ENCODE measurements at regions not wholly inside any gene's neighbourhood (a gene's known extent, or its start where the extent isn't known, plus 50 kb on each side); places are given as distances from the start of the nearest gene placed in this dataset.

DNA sequence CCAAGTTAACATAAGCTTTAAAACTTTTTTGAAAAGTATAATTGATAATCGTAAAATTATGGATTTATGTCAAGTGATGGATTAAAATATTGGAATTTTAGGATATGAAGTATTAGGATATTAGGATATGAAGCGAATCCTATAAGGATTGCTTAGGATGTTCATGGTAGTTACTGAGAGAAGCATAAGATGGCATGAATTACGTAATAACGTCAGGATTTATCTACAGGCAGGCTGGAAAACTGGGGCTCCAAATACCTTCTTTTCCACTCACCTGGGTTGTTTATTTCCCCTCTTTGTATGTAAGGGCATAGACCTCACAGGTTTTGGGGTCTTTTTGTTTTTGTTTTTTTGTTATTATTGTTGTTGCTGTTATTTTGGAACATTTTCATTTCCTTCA, 65.2 kb upstream of the TMEM33 start:
- intact Hi-C loops (cut with micrococcal nuclease), result no loop called here
- H3K4me1 Mint-ChIP-seq (ENCODE audit: low read depth), result peaks cover 7% of the 10 kb centered on the region
- H3K27ac Mint-ChIP-seq, result no peak overlapping the region
- H3K9me3 Mint-ChIP-seq, result no peaks in the 10 kb centered on the region
- DNase-seq (no peak), ATAC-seq (no peak)
- POLR2A ChIA-PET, result no interaction called here
- no peaks in the 10 kb centered on the region for H3K36me3 Mint-ChIP-seq (ENCODE audit: low read depth)
- TF ChIP-seq CTCF (IDR thresholded peaks at IDR 0.05), result no peak
- no peak overlapping the region for H3K4me3 Mint-ChIP-seq
- H3K27me3 Mint-ChIP-seq, result peaks cover 67% of the 10 kb centered on the region
- CTCF ChIA-PET, result interaction anchor here (2.6 kb wide), 1 partner anchor 18 kb away, joined by 13 read pairs; no protein-coding TSS in a partner anchor

DNA sequence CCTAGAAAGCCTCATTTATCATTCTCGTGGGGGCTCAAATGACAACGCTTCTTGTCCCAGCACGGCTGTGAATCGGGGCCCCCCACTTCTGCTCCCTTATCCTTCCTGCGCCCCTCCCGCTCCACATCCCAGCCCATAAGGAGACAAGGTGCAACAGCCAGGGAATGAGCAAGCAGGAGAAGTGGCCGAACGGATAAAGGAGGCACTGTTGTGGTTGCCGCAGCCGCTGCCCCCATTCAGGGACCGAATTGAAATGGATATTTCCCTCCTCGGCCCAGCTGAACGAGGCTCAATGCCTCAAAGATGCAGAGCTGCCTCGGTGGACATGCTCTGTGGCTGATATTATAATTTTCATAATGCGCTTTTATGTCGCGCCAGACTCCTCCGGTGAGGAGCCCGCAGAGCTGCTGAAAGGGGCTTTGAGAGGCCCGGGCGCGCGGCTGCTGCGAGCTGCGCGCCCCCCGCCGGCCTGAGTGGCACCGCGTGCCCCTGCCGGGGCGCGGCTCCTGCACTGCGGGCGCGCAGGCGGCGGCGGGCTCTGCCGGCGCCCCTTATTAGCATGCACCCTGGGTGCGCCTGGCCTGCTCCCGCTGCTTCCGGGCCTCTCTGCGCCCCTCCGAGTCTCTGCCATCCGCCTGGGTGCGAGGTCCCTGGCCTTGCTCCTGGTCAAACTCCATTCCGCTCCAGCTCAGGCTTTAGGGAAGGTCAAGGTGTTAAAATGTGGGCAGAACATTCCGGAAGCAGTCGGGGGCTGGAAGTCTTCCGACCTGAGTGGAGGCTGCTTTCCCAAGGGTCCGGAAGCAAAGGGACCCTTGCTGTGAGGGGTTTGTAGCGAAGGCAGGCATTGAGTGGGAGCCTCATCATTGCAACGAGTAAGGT, 68.2 kb upstream of the TMEM33 start:
- Mint-ChIP-seq H3K9me3 (no peaks in the 10 kb centered on the region), H3K4me3 (no peak overlapping the region), H3K27me3 (peaks cover 61% of the 10 kb centered on the region), H3K4me1 (ENCODE audit: low read depth) (peaks cover 7% of the 10 kb centered on the region), H3K27ac (no peak overlapping the region), H3K36me3 (ENCODE audit: low read depth) (no peaks in the 10 kb centered on the region)
- intact Hi-C loops (cut with micrococcal nuclease), result no loop called here
- CTCF ChIA-PET, result no interaction called here
- TF ChIP-seq CTCF (IDR thresholded peaks at IDR 0.05), result no peak
- ATAC-seq (no peak), DNase-seq (no peak)
- POLR2A ChIA-PET, result no interaction called here

DNA sequence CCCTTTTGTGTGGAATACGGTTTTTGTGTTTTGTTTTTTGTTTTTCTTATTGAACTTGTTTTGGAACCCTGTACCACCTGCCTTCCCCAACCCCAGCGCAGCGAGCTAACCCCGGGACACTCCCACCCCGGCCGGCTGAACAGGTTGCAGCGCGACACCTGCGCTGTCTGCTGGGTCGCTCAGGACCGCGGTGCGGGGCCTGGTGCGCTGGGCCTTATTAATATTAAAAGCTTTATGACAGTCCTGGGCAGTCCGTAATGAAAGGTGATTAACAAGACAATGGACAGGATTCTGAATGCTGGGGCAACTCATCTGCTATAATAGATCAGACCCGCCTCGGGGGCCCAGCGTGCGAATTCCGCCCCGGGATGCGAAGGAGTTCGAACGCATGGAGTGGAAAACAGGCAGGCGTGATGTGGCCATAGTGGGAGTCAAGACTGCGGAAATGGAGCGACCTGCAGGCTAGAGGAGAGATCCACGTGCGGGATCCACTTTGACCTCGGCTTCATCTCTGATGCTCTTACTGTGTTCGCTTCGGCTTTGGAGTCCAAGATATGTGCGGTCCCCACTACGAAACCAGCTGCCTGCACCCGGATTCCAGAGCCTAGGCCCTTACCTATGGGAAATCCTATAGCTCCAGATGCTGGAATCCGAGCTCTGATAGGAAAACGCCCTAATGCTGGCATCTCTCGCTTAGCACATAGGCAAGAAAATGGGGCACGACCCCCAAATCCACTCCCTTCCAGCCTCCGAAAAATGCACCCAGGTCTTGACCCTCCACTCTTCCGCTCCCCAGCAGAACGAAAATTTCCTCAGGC, 69.0 kb upstream of the TMEM33 start:
- Mint-ChIP-seq H3K27ac (no peak overlapping the region), H3K4me3 (no peak overlapping the region), H3K27me3 (peaks cover 60% of the 10 kb centered on the region), H3K9me3 (no peaks in the 10 kb centered on the region), H3K36me3 (ENCODE audit: low read depth) (no peaks in the 10 kb centered on the region), H3K4me1 (ENCODE audit: low read depth) (peaks cover 7% of the 10 kb centered on the region)
- TF ChIP-seq CTCF (IDR thresholded peaks at IDR 0.05), result no peak
- ATAC-seq (no peak), DNase-seq (no peak)
- ChIA-PET CTCF (interaction anchor here (0.9 kb wide), 1 partner anchor 22 kb away, joined by 3 read pairs; no protein-coding TSS in a partner anchor), POLR2A (no interaction called here)
- intact Hi-C loops (cut with micrococcal nuclease), result no loop called here

DNA sequence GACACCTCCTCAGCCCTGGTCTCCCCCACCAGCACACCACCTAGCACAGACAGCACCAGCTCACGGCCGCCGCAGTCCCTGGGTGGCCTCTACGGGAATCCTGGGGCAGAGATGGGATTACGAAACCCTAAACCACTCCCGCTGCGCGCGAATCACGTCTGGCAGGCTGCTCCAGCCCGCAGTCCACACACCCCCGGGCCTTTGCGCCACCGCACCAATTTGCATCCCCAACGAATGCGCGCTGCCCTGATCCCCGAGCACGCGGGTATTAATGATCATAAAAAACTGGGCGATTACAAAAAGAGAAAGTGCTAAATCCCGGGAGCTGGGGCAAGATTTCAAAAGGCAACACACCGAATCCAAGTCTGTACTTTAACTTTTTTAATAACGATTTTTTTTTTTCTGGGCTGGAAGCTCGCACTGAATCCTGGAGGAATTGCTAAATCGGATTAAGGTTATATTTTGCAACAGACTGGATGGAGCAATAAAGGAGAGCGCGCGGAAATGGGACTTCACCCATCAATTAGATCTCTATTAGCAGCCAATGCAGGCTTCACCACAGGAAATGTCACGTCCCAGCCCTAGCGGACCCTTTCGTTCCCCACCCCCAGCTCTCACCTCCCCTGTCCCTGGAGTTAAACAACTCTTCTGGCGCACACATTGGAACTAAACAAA, 69.8 kb upstream of the TMEM33 start:
- POLR2A ChIA-PET, result no interaction called here
- ATAC-seq, result no peak
- Mint-ChIP-seq H3K4me3 (no peak overlapping the region), H3K27me3 (peaks cover 56% of the 10 kb centered on the region), H3K36me3 (ENCODE audit: low read depth) (no peaks in the 10 kb centered on the region), H3K27ac (no peak overlapping the region), H3K9me3 (no peaks in the 10 kb centered on the region), H3K4me1 (ENCODE audit: low read depth) (peaks cover 7% of the 10 kb centered on the region)
- intact Hi-C loops (cut with micrococcal nuclease), result no loop called here
- no peak for DNase-seq
- TF ChIP-seq CTCF (IDR thresholded peaks at IDR 0.05), result no peak
- CTCF ChIA-PET, result interaction anchor here (0.9 kb wide), 1 partner anchor 22 kb away, joined by 3 read pairs; no protein-coding TSS in a partner anchor
